IMR-90 (cell line): ENCODE measurements at regions not wholly inside any gene's neighbourhood (a gene's known extent, or its start where the extent isn't known, plus 50 kb on each side); places are given as distances from the start of the nearest gene placed in this dataset.

ENCODE experiments used
- ATAC-seq: fragments of 200-7000 bp; cut with Tn5 transposase; 2 replicates; pipeline ENCODE4 v1.9.1; 2020; ENCODE audit warnings: low read depth, mild to moderate bottlenecking, moderate library complexity
- BruUV-seq: library from RNA; stranded (reverse); fragments of 400-500 nt; replicated peaks from 2 replicates; lab custom pipeline; 2021; lab: Mats Ljungman, UMichigan
- CTCF ChIA-PET: fragments of 300-600 bp; formaldehyde crosslinking; extraction: SDS; loops from one replicate; lab custom pipeline; 2021; ENCODE audit warnings: antibody characterized with exemption; lab: Yijun Ruan, JAX
- POLR2A ChIA-PET: fragments of 300-600 bp; sonication (Branson Sonifier 250); formaldehyde crosslinking; loops from one replicate; lab custom pipeline; 2022; ENCODE audit warnings: antibody characterized with exemption; ENCODE audit not compliant: unreplicated experiment; lab: Charles Lee
- DNase-seq: peaks from one replicate; pipeline ENCODE4 v3.0.0; 2013
- H2AFZ ChIP-seq: replicated peaks from 2 replicates; pipeline ENCODE3; 2013; ENCODE audit warnings: low read length, mild to moderate bottlenecking; ENCODE audit not compliant: poor library complexity
- H2AK5ac ChIP-seq: 2 replicates; pipeline ENCODE4 v1.6.1; 2013; ENCODE audit warnings: low read depth, low read length, inconsistent platforms
- H2AK9ac ChIP-seq: replicated peaks from 2 replicates; pipeline ENCODE3; 2013; ENCODE audit warnings: mild to moderate bottlenecking, low read depth, low read length, moderate library complexity; ENCODE audit not compliant: poor library complexity
- H2BK120ac ChIP-seq: 2 replicates; pipeline ENCODE4 v1.6.1; 2013; ENCODE audit warnings: low read depth, low read length, inconsistent platforms
- H2BK15ac ChIP-seq: 3 replicates; pipeline ENCODE4 v1.6.1; 2013; ENCODE audit warnings: low read depth, low read length, inconsistent platforms
- H2BK20ac ChIP-seq: 2 replicates; pipeline ENCODE4 v1.6.1; 2013; ENCODE audit warnings: low read depth, mild to moderate bottlenecking, inconsistent platforms, low read length, moderate library complexity
- H2BK5ac ChIP-seq: 2 replicates; pipeline ENCODE4 v1.6.1; 2013; ENCODE audit warnings: mild to moderate bottlenecking, low read depth, low read length, inconsistent platforms; ENCODE audit not compliant: poor library complexity, severe bottlenecking
- H3K14ac ChIP-seq: replicated peaks from 2 replicates; pipeline ENCODE4 v1.6.1; 2013; ENCODE audit warnings: low read depth, low read length, inconsistent platforms
- H3K18ac ChIP-seq: 2 replicates; pipeline ENCODE4 v1.6.1; 2013; ENCODE audit warnings: low read depth, low read length, control low read depth
- H3K23ac ChIP-seq: 2 replicates; pipeline ENCODE4 v1.6.1; 2013; ENCODE audit warnings: low read depth, low read length, inconsistent platforms
- H3K27ac ChIP-seq: 2 replicates; pipeline ENCODE4 v1.5.1; 2013; ENCODE audit warnings: mild to moderate bottlenecking, control low read depth, low read length; ENCODE audit not compliant: insufficient read depth
- H3K27me3 ChIP-seq: 2 replicates; pipeline ENCODE4 v1.6.1; 2013; ENCODE audit warnings: low read length; ENCODE audit not compliant: control insufficient read depth, insufficient read depth
- H3K36me3 ChIP-seq: 2 replicates; pipeline ENCODE4 v1.6.1; 2013; ENCODE audit warnings: low read length, mixed read lengths; ENCODE audit not compliant: control insufficient read depth, insufficient read depth
- H3K4ac ChIP-seq: 2 replicates; pipeline ENCODE4 v1.6.1; 2013; ENCODE audit warnings: low read depth, low read length, inconsistent platforms
- H3K4me1 ChIP-seq: 2 replicates; pipeline ENCODE4 v1.6.1; 2013; ENCODE audit warnings: low read length, mixed read lengths; ENCODE audit not compliant: control insufficient read depth, insufficient read depth
- H3K4me2 ChIP-seq: 2 replicates; pipeline ENCODE4 v1.6.1; 2013; ENCODE audit warnings: low read depth, mild to moderate bottlenecking, control low read depth, low read length, moderate library complexity
- H3K4me3 ChIP-seq: 2 replicates; pipeline ENCODE4 v1.5.1; 2013; ENCODE audit warnings: low read depth, mild to moderate bottlenecking, control low read depth, low read length, moderate library complexity; ENCODE audit not compliant: insufficient read depth
- H3K56ac ChIP-seq: 2 replicates; pipeline ENCODE4 v1.6.1; 2013; ENCODE audit warnings: low read length, inconsistent platforms; ENCODE audit not compliant: insufficient read depth; ENCODE audit errors: extremely low read depth
- H3K79me1 ChIP-seq, 2 experiments: 2 replicates each; pipeline ENCODE4 v1.6.1; 2013; ENCODE audit warnings: low read length in 2 of 2, inconsistent platforms in 1 of 2, low read depth in 1 of 2
- H3K9ac ChIP-seq: 2 replicates; pipeline ENCODE4 v1.6.1; 2013; ENCODE audit warnings: low read depth, low read length, control low read depth
- H3K9me1 ChIP-seq: 2 replicates; pipeline ENCODE4 v1.6.1; 2013; ENCODE audit warnings: low read length, inconsistent platforms; ENCODE audit not compliant: insufficient read depth
- H3K9me3 ChIP-seq: 2 replicates; pipeline ENCODE4 v1.6.1; 2013; ENCODE audit warnings: low read length; ENCODE audit not compliant: control insufficient read depth, insufficient read depth
- H4K20me1 ChIP-seq: 2 replicates; pipeline ENCODE4 v1.6.1; 2013; ENCODE audit warnings: low read length, inconsistent platforms; ENCODE audit not compliant: insufficient read depth
- H4K5ac ChIP-seq: 2 replicates; pipeline ENCODE4 v1.6.1; 2013; ENCODE audit warnings: mild to moderate bottlenecking, low read depth, low read length, control low read depth
- H4K8ac ChIP-seq, 2 experiments: 2 replicates each; pipeline ENCODE4 v1.6.1; 2013; ENCODE audit warnings: low read depth in 2 of 2, low read length in 2 of 2, control low read depth in 1 of 2, inconsistent platforms in 1 of 2
- H4K91ac ChIP-seq: 2 replicates; pipeline ENCODE4 v1.6.1; 2013; ENCODE audit warnings: low read depth, low read length, inconsistent platforms; ENCODE audit not compliant: insufficient read depth
- CEBPB ChIP-seq: IDR thresholded peaks from 2 replicates; pipeline ENCODE4 v1.6.1; 2012; ENCODE audit warnings: low read depth, low read length, improper control_type of control experiment
- CHD1 ChIP-seq: IDR thresholded peaks from 2 replicates; pipeline ENCODE4 v1.6.1; 2012; ENCODE audit warnings: low read depth, low read length, improper control_type of control experiment
- ELK1 ChIP-seq: fragments of 150-350 bp; IDR thresholded peaks from 2 replicates; pipeline ENCODE4 v1.6.1; 2016; ENCODE audit warnings: low read depth, mild to moderate bottlenecking, low read length, moderate library complexity, borderline replicate concordance
- MAFK ChIP-seq: IDR thresholded peaks from 2 replicates; pipeline ENCODE4 v1.6.1; 2012; ENCODE audit warnings: low read depth, low read length, improper control_type of control experiment
- MAZ ChIP-seq: IDR thresholded peaks from 2 replicates; pipeline ENCODE4 v1.6.1; 2012; ENCODE audit warnings: low read depth, mild to moderate bottlenecking, low read length, improper control_type of control experiment, moderate library complexity, borderline replicate concordance
- MXI1 ChIP-seq: IDR thresholded peaks from 2 replicates; pipeline ENCODE4 v1.6.1; 2012; ENCODE audit warnings: low read depth, mild to moderate bottlenecking, low read length, moderate library complexity, borderline replicate concordance
- NFE2L2 ChIP-seq: fragments of 150-350 bp; IDR thresholded peaks from 2 replicates; pipeline ENCODE4 v1.6.1; 2016; ENCODE audit warnings: low read depth, mild to moderate bottlenecking, low read length
- POLR2A ChIP-seq: IDR thresholded peaks from 2 replicates; pipeline ENCODE4 v1.6.1; 2012; ENCODE audit warnings: mild to moderate bottlenecking, low read depth, low read length
- RAD21 ChIP-seq: IDR thresholded peaks from 2 replicates; pipeline ENCODE4 v1.6.1; 2012; ENCODE audit warnings: low read length, improper control_type of control experiment
- RCOR1 ChIP-seq: IDR thresholded peaks from 2 replicates; pipeline ENCODE4 v1.6.1; 2012; ENCODE audit warnings: mild to moderate bottlenecking, low read length, improper control_type of control experiment; ENCODE audit not compliant: insufficient replicate concordance
- SMC3 ChIP-seq: fragments of 150-350 bp; IDR thresholded peaks from 2 replicates; pipeline ENCODE4 v1.6.1; 2016; ENCODE audit warnings: low read depth, mild to moderate bottlenecking, antibody characterized with exemption, low read length, moderate library complexity
- WGBS, 2 experiments: methylation state at CpG; one replicate each; pipeline versions ENCODE4 v1.1.5 to v1.1.7; 2013; ENCODE audit warnings: missing lambda C conversion rate in 2 of 2; ENCODE audit not compliant: insufficient read length in 1 of 2; ENCODE audit errors: extremely low coverage in 2 of 2; 5-methylcytosine and 5-hydroxymethylcytosine counted together
- dilution Hi-C: fragments of 300-500 bp; cut with HindIII; formaldehyde crosslinking; loops from one replicate; pipeline ENCODE4 v1.14.3; 2018; ENCODE audit warnings: low sequenced_read_pairs; ENCODE audit not compliant: unreplicated experiment
- in situ Hi-C: fragments of 300-500 bp; cut with MboI; formaldehyde crosslinking; loops from 3 replicates; pipeline ENCODE4 v1.14.3; 2019; ENCODE audit warnings: low sequenced_read_pairs, inconsistent platforms, mixed read lengths
- intact Hi-C: fragments of 100-400 bp; cut with micrococcal nuclease; formaldehyde crosslinking; loops from 2 replicates; pipeline ENCODE4 v1.10.0; 2022
- TF ChIP-seq, protein P1 (sequence below): conservative IDR thresholded peaks from 2 replicates; pipeline ENCODE4 v1.5.1; 2012; ENCODE audit warnings: mild to moderate bottlenecking, low read depth, low read length, improper control_type of control experiment

DNA sequence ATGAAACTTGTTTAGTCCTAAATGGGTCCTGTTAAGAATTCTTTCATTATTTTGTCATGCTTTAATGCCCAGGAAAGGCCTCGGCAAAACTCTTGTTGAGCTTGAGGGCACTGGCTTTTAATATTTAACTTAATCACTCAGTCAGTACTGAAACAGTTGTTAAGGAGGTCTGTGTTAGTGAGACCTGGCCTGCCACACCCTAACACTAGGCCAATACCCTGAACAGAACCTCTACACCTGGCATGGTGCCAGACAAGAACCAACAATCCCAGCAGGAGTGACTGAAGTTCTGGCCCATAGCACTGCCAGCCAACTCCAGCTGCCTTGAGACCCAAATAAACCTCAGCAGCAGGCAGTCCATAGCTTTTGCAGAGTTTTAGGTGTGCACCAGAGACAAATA lies 85.7 kb upstream of the ITM2A start:
- Histone ChIP-seq H3K23ac (no peak overlapping the region), H2AK9ac (no peak overlapping the region), H2AFZ (no peak overlapping the region), H2BK15ac (no peak overlapping the region), H2AK5ac (no peak overlapping the region), H3K27me3 (no peaks in the 10 kb centered on the region), H2BK5ac (no peak overlapping the region), H3K79me1 (no peaks in the 10 kb centered on the region), H3K56ac (no peak overlapping the region), H4K8ac (no peak overlapping the region), H4K20me1 (no peaks in the 10 kb centered on the region), H3K4me1 (no peaks in the 10 kb centered on the region), H3K4me2 (no peak overlapping the region), H3K36me3 (no peaks in the 10 kb centered on the region), H3K14ac (no peak overlapping the region), H3K9me3 (no peaks in the 10 kb centered on the region), H3K18ac (no peak overlapping the region), H3K9ac (no peak overlapping the region), H4K91ac (no peak overlapping the region), H2BK120ac (no peak overlapping the region), H3K27ac (no peak overlapping the region), H2BK20ac (no peak overlapping the region), H4K5ac (no peak overlapping the region), H3K4ac (no peak overlapping the region), H3K9me1 (no peaks in the 10 kb centered on the region), H3K4me3 (no peak overlapping the region)
- no TSS peak for BruUV-seq
- TF ChIP-seq, protein P1, sequence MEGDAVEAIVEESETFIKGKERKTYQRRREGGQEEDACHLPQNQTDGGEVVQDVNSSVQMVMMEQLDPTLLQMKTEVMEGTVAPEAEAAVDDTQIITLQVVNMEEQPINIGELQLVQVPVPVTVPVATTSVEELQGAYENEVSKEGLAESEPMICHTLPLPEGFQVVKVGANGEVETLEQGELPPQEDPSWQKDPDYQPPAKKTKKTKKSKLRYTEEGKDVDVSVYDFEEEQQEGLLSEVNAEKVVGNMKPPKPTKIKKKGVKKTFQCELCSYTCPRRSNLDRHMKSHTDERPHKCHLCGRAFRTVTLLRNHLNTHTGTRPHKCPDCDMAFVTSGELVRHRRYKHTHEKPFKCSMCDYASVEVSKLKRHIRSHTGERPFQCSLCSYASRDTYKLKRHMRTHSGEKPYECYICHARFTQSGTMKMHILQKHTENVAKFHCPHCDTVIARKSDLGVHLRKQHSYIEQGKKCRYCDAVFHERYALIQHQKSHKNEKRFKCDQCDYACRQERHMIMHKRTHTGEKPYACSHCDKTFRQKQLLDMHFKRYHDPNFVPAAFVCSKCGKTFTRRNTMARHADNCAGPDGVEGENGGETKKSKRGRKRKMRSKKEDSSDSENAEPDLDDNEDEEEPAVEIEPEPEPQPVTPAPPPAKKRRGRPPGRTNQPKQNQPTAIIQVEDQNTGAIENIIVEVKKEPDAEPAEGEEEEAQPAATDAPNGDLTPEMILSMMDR, result no peak
- TF ChIP-seq ELK1 (no peak), RAD21 (no peak), MAZ (no peak), SMC3 (no peak), MAFK (no peak), NFE2L2 (no peak), CEBPB (no peak), RCOR1 (no peak), POLR2A (no peak), CHD1 (no peak), MXI1 (no peak)
- dilution Hi-C loops, result no loop called here
- in situ Hi-C loops, result no loop called here
- CTCF ChIA-PET, result no interaction called here
- WGBS, 2 experiments, result no CpG with 5 or more reads among the region's 1 CpG
- POLR2A ChIA-PET, result no interaction called here
- DNase-seq (no peak), ATAC-seq (no peak)
- intact Hi-C loops, result loop anchor here (5.0 kb wide), 1 partner anchor 896 kb away; no protein-coding TSS in a partner anchor
